MG63 (cell line): ENCODE measurements at regions not wholly inside any gene's neighbourhood (a gene's known extent, or its start where the extent isn't known, plus 50 kb on each side); places are given as distances from the start of the nearest gene placed in this dataset.
A peak's percentile ranks its signal among the peaks of the same experiment; 100 is the strongest.
"Not testable (repeated sequence)": the region's sequence is repeated elsewhere in the genome, so short reads cannot be mapped to it uniquely, and the experiment has no call there.

Experiments
- DNase-seq: peaks from one replicate; pipeline ENCODE4 v3.0.0-alpha.2; 2020
- H3K27me3 ChIP-seq: fragments of 250-450 bp; sonication (Bioruptor Pico); 2 replicates; pipeline ENCODE4 v1.5.1; 2020; ENCODE audit warnings: mild to moderate bottlenecking, moderate library complexity
- H3K36me3 ChIP-seq: fragments of 250-450 bp; sonication (Bioruptor Pico); 2 replicates; pipeline ENCODE4 v1.5.1; 2020; ENCODE audit warnings: mild to moderate bottlenecking, moderate library complexity
- H3K4me3 ChIP-seq: fragments of 250-450 bp; sonication (Bioruptor Pico); 2 replicates; pipeline ENCODE4 v1.5.1; 2020; ENCODE audit warnings: mild to moderate bottlenecking, moderate library complexity
- H3K9me3 ChIP-seq: fragments of 250-450 bp; sonication (Bioruptor Pico); 2 replicates; pipeline ENCODE4 v1.5.1; 2020; ENCODE audit warnings: mild to moderate bottlenecking, moderate library complexity

DNA sequence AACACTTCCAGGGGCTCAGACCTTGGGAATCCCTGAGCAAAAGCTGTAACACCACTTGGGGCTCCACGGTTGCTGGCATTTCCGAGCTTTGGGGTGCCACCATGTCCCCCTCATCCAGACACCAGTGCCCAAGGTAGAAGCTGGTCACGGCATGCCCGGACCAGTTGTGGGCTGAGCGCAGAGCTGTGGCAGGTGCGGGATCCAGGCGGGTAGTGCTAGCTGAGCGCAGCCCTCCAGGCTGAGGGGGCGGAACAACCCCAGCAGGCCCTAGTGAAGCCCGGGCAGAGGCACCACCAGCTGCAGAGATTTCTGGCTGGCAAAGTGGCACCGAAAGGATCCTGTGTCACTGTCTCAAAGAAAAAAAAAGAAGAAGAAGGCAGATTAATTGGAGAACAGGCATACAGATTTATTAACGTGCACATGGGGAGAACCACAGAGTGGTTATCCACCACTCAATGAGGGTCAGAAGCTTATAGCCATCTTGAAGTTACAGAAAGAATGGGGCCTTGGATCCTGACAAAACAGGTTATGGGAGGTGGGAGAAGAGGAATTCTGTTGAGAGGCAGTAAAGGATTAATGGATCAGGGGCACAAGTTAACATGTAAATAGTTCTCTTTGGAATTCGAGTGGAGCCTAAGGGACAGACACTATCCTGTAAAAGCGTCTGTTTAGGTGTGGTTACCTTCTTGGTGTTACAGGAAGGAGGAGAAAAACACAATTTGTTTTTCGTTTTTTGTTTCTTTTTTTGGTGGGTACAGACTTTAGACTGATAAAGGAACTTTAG is 107.5 kb downstream of the CD24 start:
- Histone ChIP-seq H3K9me3 (no peaks in the 10 kb centered on the region), H3K36me3 (no peaks in the 10 kb centered on the region), H3K4me3 (no peak overlapping the region), H3K27me3 (no peaks in the 10 kb centered on the region)
- DNase-seq: no peak

GRCh38 chr6:106862858-106863257 is 111.7 kb downstream of the CD24 start:
- Histone ChIP-seq H3K9me3 (0 out of 2 replicates have a peak, but pooled peaks cover 2% of the 10 kb centered on the region), H3K36me3 (no peaks in the 10 kb centered on the region), H3K27me3 (no peaks in the 10 kb centered on the region), H3K4me3 (no peak overlapping the region)
- no peak for DNase-seq

GRCh38 chr6:106860940-106861339 is 113.6 kb downstream of the CD24 start:
- no peak for DNase-seq
- Histone ChIP-seq H3K4me3 (no peak overlapping the region), H3K9me3 (0 out of 2 replicates have a peak, but pooled peaks cover 2% of the 10 kb centered on the region), H3K27me3 (no peaks in the 10 kb centered on the region), H3K36me3 (no peaks in the 10 kb centered on the region)

DNA sequence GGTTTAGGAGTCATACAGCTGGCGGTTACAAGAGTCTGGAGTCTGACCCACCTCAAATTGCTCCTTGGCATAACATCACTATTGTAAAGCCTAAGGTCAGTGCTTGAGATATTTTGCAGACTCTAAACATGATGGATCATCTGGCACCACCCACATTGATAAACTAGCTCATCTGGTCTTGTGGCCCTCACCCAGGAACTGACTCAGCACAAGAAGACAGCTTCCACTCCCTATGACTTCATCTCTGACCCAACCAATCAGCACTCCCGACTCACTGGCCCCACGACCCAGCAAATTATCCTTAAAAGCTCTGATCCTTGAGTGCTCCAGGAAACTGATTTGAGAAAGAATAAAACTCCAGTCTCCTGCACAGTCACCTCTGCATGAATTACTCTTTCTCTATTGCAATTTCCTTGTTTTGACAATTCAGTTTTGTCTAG is 115.9 kb downstream of the CD24 start:
- DNase-seq: peak; percentile 92
- H3K4me3 ChIP-seq: no peak overlapping the region
- no peaks in the 10 kb centered on the region for H3K27me3 ChIP-seq
- H3K36me3 ChIP-seq: no peaks in the 10 kb centered on the region
- H3K9me3 ChIP-seq: 0 out of 2 replicates have a peak, but pooled peaks cover 2% of the 10 kb centered on the region

GRCh38 chr6:106857771-106858652 is 116.5 kb downstream of the CD24 start:
- no peak for DNase-seq
- no peaks in the 10 kb centered on the region for H3K27me3 ChIP-seq
- H3K9me3 ChIP-seq: 0 out of 2 replicates have a peak, but pooled peaks cover 2% of the 10 kb centered on the region
- no peak overlapping the region for H3K4me3 ChIP-seq
- no peaks in the 10 kb centered on the region for H3K36me3 ChIP-seq

- H3K9me3 ChIP-seq, H3K36me3 ChIP-seq, DNase-seq, H3K4me3 ChIP-seq, H3K27me3 ChIP-seq: not testable (repeated sequence)
Observed at GRCh38 chr6:106857310-106857709, 117.2 kb downstream of the CD24 start.

GRCh38 chr6:106856227-106856874 is 118.2 kb downstream of the CD24 start:
- no peak overlapping the region for H3K4me3 ChIP-seq
- no peak for DNase-seq
- H3K9me3 ChIP-seq: peaks cover 6% of the 10 kb centered on the region; the same call in 1 of the 2 replicates
- H3K36me3 ChIP-seq: no peaks in the 10 kb centered on the region
- H3K27me3 ChIP-seq: no peaks in the 10 kb centered on the region

GRCh38 chr6:106855117-106855516 is 119.4 kb downstream of the CD24 start:
- DNase-seq: peak; percentile 23
- Histone ChIP-seq H3K9me3 (peaks cover 4% of the 10 kb centered on the region; the same call in 1 of the 2 replicates), H3K4me3 (no peak overlapping the region), H3K36me3 (no peaks in the 10 kb centered on the region), H3K27me3 (no peaks in the 10 kb centered on the region)

GRCh38 chr6:106849676-106850332 is 124.7 kb downstream of the CD24 start:
- no peak for DNase-seq
- Histone ChIP-seq H3K36me3 (no peaks in the 10 kb centered on the region), H3K27me3 (no peaks in the 10 kb centered on the region), H3K9me3 (peaks cover 4% of the 10 kb centered on the region; the same call in 1 of the 2 replicates), H3K4me3 (no peak overlapping the region)

DNA sequence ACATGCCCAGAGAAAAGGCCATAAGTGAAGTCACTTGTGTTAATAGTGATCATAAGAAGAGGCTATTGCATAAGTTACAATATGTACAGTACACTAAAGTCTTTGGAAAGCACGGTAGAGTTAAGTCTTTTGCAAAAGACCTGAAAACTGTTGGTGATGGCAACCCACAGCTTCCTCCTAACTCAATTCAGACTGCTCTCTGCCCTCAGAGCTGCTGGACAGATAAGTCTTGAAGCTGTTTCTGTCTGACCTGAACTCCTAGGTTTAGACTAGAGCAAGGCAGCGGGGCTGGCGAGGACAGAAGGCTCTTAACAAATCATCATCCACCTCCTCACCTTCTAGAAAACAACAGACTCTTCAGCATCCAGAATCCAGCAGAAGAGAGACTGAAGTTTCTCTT is 125.4 kb downstream of the CD24 start:
- Histone ChIP-seq H3K9me3 (peaks cover 4% of the 10 kb centered on the region; the same call in 1 of the 2 replicates), H3K4me3 (no peak overlapping the region), H3K36me3 (no peaks in the 10 kb centered on the region), H3K27me3 (no peaks in the 10 kb centered on the region)
- DNase-seq: no peak

GRCh38 chr6:106847116-106847515 is 127.4 kb downstream of the CD24 start:
- Histone ChIP-seq H3K4me3 (no peak overlapping the region), H3K9me3 (peaks cover 1% of the 10 kb centered on the region; the same call in 1 of the 2 replicates), H3K36me3 (no peaks in the 10 kb centered on the region), H3K27me3 (no peaks in the 10 kb centered on the region)
- no peak for DNase-seq

GRCh38 chr6:106844930-106845329 is 129.6 kb downstream of the CD24 start:
- no peak for DNase-seq
- Histone ChIP-seq H3K4me3 (no peak overlapping the region), H3K27me3 (no peaks in the 10 kb centered on the region), H3K9me3 (no peaks in the 10 kb centered on the region), H3K36me3 (no peaks in the 10 kb centered on the region)

DNA sequence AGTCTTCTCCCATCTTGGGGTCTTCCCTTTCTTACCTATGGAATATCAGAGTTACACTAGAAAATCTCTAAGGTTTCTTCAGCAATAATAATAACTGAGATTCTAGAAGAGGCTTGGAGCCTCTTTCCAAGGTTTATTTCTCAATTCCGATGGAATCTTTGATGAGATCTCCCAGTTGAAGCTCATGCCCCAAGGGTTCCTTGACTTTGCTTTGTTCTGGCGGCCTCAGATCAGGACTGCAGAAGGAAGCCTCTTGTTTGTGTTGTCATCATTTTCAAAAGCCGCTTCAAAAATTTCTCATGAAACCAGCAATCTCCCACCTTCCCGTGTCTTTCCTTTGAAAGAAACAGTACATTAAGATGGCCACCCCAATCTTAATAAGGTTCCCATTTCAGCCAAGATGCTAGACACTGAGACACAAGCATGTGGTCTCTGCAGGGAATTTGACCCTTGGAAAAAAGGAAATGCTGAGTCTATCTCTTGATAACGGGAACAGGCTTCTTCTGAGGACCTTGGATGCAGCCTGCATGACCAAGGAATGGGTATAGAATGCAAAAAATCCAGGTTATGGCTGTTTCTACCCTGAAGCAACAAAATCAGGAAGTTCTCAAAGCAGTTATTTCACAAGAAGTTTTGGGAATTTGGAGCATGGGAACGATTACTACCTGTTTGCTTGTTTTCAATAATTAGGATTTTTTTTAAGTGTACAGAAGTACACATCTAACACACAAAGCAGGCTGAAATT is 141.6 kb downstream of the CD24 start:
- H3K4me3 ChIP-seq: no peak overlapping the region
- 0 out of 2 replicates have a peak, but pooled peaks cover 3% of the 10 kb centered on the region for H3K27me3 ChIP-seq
- no peaks in the 10 kb centered on the region; the same call in 1 of the 2 replicates for H3K9me3 ChIP-seq
- no peaks in the 10 kb centered on the region for H3K36me3 ChIP-seq
- DNase-seq: no peak

DNA sequence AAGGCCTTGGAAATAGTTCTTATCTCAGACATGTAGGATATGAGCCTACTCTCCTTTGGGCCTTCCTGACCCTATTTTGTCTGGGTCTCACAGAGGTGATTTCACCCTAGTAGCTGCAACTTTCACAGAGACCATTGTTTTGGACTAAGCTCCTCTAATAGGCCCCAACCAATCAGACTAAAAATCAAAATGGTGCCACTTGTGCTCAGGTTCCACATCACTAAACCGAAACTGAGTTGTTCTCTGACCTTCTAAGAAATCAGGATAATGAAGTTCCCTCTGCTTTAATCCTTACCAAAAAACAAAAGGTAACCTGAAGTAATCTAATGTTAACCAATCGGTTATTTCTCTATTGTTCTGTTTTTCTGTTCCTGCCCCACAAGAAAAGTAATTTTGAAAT is 143.6 kb downstream of the CD24 start:
- Histone ChIP-seq H3K9me3 (no peaks in the 10 kb centered on the region; the same call in 1 of the 2 replicates), H3K36me3 (no peaks in the 10 kb centered on the region), H3K27me3 (0 out of 2 replicates have a peak, but pooled peaks cover 3% of the 10 kb centered on the region), H3K4me3 (no peak overlapping the region)
- no peak for DNase-seq

DNA sequence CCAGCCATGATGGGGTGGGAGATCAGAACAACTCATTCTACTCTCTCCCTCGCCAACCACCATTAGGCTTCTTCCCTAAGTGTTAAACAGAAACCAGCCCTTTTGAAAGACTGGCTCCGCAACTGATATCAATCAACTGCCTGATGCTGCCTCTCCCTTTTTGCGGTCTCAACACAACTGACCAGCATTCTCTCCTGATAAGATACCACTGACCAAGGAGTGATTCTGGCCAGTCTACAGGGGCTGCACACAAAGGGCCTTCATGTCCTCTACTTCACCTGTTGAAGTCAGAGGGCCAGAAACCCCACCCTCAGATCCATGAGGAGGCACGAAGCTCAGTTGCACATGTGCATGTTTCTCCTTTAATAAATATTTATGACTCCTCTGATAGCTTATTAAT is 145.1 kb downstream of the CD24 start:
- no peak for DNase-seq
- H3K4me3 ChIP-seq: no peak overlapping the region
- H3K36me3 ChIP-seq: no peaks in the 10 kb centered on the region
- H3K27me3 ChIP-seq: 0 out of 2 replicates have a peak, but pooled peaks cover 3% of the 10 kb centered on the region
- no peaks in the 10 kb centered on the region for H3K9me3 ChIP-seq

- no peaks in the 10 kb centered on the region for H3K9me3 ChIP-seq
- no peaks in the 10 kb centered on the region for H3K36me3 ChIP-seq
- H3K4me3 ChIP-seq: no peak overlapping the region
- H3K27me3 ChIP-seq: no peaks in the 10 kb centered on the region
- no peak for DNase-seq
Observed at GRCh38 chr6:106827081-106827480, 147.4 kb downstream of the CD24 start.
